Thoracic aorta (tissue), 2 donors: ENCODE measurements at regions not wholly inside any gene's neighbourhood (a gene's known extent, or its start where the extent isn't known, plus 50 kb on each side); places are given as distances from the start of the nearest gene placed in this dataset.

Source experiments
- ATAC-seq: fragments of 150-250 bp; one replicate; pipeline ENCODE4 v1.8.0; 2017; ENCODE audit warnings: low read depth; ENCODE audit not compliant: insufficient number of reproducible peaks, low FRiP score
- DNase-seq: peaks from one replicate; pipeline ENCODE4 v3.0.0-alpha.2; 2020; ENCODE audit warnings: low spot score
- H3K27ac ChIP-seq, 2 donors: fragments of 200-600 bp; sonication (generic); 1 replicate in 1 of 2; 2 replicates in 1 of 2; pipeline ENCODE4 v1.5.1; 2016; ENCODE audit warnings: mild to moderate bottlenecking in 2 of 2, moderate library complexity in 2 of 2
- H3K27me3 ChIP-seq: fragments of 200-600 bp; sonication (generic); replicated peaks from 2 replicates; pipeline ENCODE4 v1.6.0; 2016; ENCODE audit warnings: mild to moderate bottlenecking; ENCODE audit not compliant: insufficient read depth
- H3K36me3 ChIP-seq: fragments of 200-600 bp; sonication (generic); one replicate; pipeline ENCODE4 v1.5.1; 2016
- H3K4me1 ChIP-seq, 2 donors: fragments of 200-600 bp; sonication (generic); 1 replicate in 1 of 2; 2 replicates in 1 of 2; pipeline versions ENCODE4 v1.5.1 to v1.6.0; 2016; ENCODE audit warnings: low read depth in 2 of 2, mild to moderate bottlenecking in 1 of 2; ENCODE audit not compliant: control insufficient read depth in 1 of 2
- H3K4me3 ChIP-seq: fragments of 200-600 bp; sonication (generic); 2 replicates; pipeline ENCODE4 v1.5.1; 2016; ENCODE audit warnings: mild to moderate bottlenecking
- H3K9me3 ChIP-seq: fragments of 200-600 bp; sonication (generic); 2 replicates; pipeline ENCODE4 v1.5.1; 2016
- TF ChIP-seq, protein P1 (sequence below): fragments of 200-600 bp; sonication (generic); IDR thresholded peaks from one replicate; pipeline ENCODE4 v1.5.1; 2019; ENCODE audit warnings: antibody characterized with exemption

DNA sequence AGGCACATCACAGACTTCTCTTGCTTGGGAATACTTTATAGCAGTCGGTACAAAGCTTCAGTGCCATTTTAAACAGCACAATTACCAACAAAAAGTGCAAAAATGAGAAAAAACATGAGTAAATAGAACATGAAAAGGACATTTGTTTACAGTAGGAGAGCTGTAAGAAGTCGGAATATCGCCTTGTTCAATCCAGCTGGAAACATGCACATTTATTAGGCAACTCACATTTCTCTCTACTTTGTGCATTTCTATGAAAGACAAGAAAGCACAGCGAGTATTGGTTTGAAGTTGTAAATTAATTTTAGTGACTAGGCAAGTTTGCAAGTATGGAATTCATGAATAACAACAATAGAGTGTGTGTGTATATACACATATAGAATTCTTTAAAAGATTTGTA is 484.7 kb downstream of the DACH1 start:
- no peaks in the 10 kb centered on the region for H3K27me3 ChIP-seq
- H3K9me3 ChIP-seq, result no peaks in the 10 kb centered on the region
- DNase-seq (no peak), ATAC-seq (no peak)
- H3K36me3 ChIP-seq, result no peaks in the 10 kb centered on the region
- TF ChIP-seq, protein P1, sequence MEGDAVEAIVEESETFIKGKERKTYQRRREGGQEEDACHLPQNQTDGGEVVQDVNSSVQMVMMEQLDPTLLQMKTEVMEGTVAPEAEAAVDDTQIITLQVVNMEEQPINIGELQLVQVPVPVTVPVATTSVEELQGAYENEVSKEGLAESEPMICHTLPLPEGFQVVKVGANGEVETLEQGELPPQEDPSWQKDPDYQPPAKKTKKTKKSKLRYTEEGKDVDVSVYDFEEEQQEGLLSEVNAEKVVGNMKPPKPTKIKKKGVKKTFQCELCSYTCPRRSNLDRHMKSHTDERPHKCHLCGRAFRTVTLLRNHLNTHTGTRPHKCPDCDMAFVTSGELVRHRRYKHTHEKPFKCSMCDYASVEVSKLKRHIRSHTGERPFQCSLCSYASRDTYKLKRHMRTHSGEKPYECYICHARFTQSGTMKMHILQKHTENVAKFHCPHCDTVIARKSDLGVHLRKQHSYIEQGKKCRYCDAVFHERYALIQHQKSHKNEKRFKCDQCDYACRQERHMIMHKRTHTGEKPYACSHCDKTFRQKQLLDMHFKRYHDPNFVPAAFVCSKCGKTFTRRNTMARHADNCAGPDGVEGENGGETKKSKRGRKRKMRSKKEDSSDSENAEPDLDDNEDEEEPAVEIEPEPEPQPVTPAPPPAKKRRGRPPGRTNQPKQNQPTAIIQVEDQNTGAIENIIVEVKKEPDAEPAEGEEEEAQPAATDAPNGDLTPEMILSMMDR, result no peak
- H3K4me3 ChIP-seq, result no peak overlapping the region
- H3K27ac ChIP-seq, result no peak overlapping the region
- no peaks in the 10 kb centered on the region for H3K4me1 ChIP-seq

DNA sequence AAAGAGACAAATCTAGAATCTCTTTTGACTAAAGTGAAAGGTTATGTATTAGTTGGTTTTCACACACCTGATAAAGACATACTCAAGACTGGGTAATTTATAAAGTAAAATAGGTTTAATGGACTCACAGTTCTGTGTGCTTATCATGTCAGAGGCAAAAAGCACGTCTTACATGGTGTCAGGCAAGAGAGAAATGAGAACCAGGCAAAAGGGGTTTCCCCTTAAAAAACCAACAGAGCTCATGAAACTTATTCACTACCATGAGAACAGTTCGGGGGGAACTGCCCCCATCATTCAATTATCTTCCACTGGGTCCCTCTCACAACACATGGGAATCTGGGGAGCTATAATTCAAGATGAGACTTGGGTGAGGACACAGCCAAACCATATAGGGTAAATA is 486.8 kb downstream of the DACH1 start:
- Histone ChIP-seq H3K36me3 (no peaks in the 10 kb centered on the region), H3K27me3 (no peaks in the 10 kb centered on the region), H3K4me3 (no peak overlapping the region), H3K27ac (no peak overlapping the region), H3K4me1 (no peaks in the 10 kb centered on the region), H3K9me3 (no peaks in the 10 kb centered on the region)
- DNase-seq, result no peak
- TF ChIP-seq, protein P1, result no peak
- ATAC-seq, result no peak

DNA sequence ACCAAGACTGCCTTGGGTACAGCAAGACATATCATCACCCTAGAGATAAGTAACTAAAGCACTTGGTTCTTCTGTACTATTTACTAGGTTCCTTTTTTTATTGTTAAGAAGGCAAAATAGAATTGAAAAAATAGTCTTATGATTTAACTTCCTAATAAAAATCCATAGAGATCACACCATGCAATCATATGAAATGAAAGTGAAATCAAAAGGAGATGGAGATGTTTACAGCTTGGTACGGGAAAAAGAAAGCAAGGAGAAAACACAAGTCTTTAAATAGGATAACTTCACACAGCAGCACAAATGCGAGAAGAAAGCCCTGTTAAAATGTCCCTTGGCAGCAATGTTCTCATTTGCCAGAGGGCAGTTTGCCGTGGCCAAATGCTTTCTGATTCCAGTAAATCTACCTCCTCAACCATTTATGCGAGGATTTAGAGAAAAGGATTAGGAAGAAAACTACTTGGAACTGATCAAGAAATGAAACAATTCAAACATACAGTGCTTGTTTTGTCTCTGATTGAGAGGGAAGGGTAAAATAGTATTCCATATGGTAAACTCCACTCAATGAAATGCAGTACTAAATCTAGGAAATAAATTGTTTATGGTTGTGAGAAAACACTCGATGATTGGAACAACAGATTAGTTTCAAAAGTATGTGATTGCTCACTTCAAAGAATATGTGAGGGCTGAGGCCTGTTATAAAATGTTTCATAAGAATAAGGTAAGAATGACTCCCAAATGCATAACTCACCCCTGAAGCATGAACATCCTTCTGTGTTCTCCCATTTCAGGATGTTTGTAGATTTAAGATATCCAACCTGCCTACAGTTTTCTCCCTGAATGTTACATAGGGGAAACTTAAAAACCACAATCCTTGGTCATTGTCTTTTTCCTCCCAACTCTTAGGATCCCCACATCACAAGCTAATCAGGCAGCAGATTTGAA is 487.8 kb downstream of the DACH1 start:
- no peak for DNase-seq
- Histone ChIP-seq H3K27me3 (no peaks in the 10 kb centered on the region), H3K4me3 (peak overlapping the region; percentile 38), H3K9me3 (no peaks in the 10 kb centered on the region), H3K27ac (no peak overlapping the region), H3K4me1 (no peaks in the 10 kb centered on the region), H3K36me3 (no peaks in the 10 kb centered on the region)
- TF ChIP-seq, protein P1, result no peak
- no peak for ATAC-seq

DNA sequence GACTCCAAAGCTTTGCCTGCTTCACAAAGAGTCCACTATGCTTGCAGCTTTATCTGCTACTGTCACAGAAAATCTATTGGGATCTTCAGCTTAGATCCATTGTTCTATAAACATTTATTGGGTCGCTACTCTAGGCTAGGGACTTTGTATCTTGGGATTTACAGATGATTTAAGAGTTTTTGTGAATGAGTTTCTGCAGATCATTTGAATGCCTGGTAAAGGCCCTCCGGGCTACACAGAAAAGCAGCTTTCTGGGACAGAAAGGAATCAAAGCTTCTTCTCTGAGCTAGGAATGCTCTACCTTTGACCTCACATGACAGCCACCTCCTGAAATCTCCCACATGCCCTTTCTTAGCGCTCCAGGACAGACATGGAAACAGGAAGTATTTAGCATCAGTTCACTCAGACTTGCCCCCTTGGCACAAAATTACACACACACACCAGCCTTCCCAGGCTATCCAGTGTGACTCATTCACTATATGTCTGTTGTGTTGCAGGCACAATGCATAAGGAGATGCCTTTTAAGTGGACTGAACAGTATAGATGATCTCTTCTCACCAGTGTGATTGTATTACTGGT is 492.4 kb downstream of the DACH1 start:
- Histone ChIP-seq H3K4me3 (no peak overlapping the region), H3K9me3 (no peaks in the 10 kb centered on the region), H3K4me1 (no peaks in the 10 kb centered on the region), H3K27ac (no peak overlapping the region), H3K27me3 (no peaks in the 10 kb centered on the region), H3K36me3 (no peaks in the 10 kb centered on the region)
- DNase-seq (no peak), ATAC-seq (no peak)
- TF ChIP-seq, protein P1, result no peak

DNA sequence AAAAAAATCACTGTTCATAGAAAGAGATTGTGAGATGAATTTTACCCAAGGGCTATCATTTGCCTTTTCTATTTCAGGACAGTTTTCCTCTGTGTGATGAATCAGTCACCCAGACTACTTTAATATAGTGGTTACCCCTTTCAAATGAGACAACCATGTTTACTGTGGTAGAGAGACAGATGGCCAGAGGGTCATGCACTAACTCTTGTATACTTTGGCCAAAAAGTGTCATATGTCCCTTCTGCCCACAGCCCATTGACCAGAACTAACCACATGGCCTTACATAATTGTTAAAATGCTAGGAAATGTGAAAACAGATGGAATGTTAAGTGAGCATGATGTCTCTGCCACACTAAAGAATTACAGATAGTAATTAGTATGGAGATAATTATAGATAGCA is 498.7 kb downstream of the DACH1 start:
- H3K4me1 ChIP-seq, result no peaks in the 10 kb centered on the region
- H3K27ac ChIP-seq, result no peak overlapping the region
- no peak for DNase-seq
- TF ChIP-seq, protein P1, result no peak
- no peaks in the 10 kb centered on the region for H3K27me3 ChIP-seq
- H3K9me3 ChIP-seq, result no peaks in the 10 kb centered on the region
- no peaks in the 10 kb centered on the region for H3K36me3 ChIP-seq
- no peak for ATAC-seq
- H3K4me3 ChIP-seq, result no peak overlapping the region
